ENCODE measurements at regions not wholly inside any gene's neighbourhood (a gene's known extent, or its start where the extent isn't known, plus 50 kb on each side); places are given as distances from the start of the nearest gene placed in this dataset.

DNA sequence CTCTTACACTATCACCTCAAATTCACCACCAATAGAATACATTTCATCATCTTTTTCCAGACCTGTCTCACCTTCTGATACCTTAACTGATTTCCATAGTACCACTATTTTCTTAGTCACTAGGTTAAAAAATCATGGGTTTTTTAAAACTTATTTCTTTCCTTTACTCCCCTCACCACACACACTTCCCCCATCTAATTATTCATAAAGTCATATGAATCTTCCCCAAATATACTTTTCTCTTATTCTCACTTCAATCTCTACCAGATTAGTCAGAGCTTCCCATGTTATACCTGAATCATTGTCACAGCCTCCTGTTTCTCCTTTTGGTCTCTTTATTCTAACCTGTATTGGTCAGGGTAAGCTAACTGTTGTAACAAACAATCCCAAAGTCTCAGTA lies 696.3 kb downstream of the BCL11A start:
- H3K27ac ChIP-seq = no peak overlapping the region
- no peak overlapping the region for H3K4me3 ChIP-seq
- no peak for DNase-seq (ENCODE audit: low spot score in 2 of 2)
- H3K27me3 ChIP-seq = no peaks in the 10 kb centered on the region
- no peaks in the 10 kb centered on the region for H3K36me3 ChIP-seq
- H3K9me3 ChIP-seq = peaks cover 9% of the 10 kb centered on the region
- H3K4me1 ChIP-seq = no peaks in the 10 kb centered on the region
- TF ChIP-seq EP300 (IDR thresholded peaks at IDR 0.05) (no peak), POLR2AphosphoS5 (IDR thresholded peaks at IDR 0.05) (no peak), POLR2A (IDR thresholded peaks at IDR 0.05) (no peak)
- TF ChIP-seq, protein P1, sequence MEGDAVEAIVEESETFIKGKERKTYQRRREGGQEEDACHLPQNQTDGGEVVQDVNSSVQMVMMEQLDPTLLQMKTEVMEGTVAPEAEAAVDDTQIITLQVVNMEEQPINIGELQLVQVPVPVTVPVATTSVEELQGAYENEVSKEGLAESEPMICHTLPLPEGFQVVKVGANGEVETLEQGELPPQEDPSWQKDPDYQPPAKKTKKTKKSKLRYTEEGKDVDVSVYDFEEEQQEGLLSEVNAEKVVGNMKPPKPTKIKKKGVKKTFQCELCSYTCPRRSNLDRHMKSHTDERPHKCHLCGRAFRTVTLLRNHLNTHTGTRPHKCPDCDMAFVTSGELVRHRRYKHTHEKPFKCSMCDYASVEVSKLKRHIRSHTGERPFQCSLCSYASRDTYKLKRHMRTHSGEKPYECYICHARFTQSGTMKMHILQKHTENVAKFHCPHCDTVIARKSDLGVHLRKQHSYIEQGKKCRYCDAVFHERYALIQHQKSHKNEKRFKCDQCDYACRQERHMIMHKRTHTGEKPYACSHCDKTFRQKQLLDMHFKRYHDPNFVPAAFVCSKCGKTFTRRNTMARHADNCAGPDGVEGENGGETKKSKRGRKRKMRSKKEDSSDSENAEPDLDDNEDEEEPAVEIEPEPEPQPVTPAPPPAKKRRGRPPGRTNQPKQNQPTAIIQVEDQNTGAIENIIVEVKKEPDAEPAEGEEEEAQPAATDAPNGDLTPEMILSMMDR (IDR thresholded peaks at IDR 0.05) = no peak

DNA sequence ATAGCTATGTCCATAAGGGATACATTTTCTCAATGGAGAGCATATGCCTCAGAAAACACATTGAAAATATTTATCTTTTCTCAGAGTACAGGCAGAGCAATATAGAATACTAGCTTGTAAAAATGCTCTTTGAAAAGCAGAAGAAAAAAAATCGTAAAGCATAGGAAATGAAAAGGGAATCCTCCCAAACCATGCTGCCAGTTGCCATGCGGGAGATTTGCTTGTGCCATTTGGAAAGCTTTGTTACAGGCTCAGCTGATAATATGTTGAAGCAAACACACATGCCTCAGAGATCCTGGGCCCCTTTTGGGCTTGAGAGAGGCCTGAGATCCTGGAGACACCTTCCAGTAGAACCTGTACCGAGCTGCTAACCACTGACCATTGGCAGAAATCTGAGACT lies 697.1 kb downstream of the BCL11A start:
- DNase-seq (ENCODE audit: low spot score in 2 of 2) = no peak
- no peaks in the 10 kb centered on the region for H3K4me1 ChIP-seq
- H3K27ac ChIP-seq = no peak overlapping the region
- no peak overlapping the region for H3K4me3 ChIP-seq
- H3K36me3 ChIP-seq = no peaks in the 10 kb centered on the region
- no peaks in the 10 kb centered on the region for H3K27me3 ChIP-seq
- 83% methylated on average over 3 of the region's 3 CpGs for WGBS
- TF ChIP-seq POLR2A (IDR thresholded peaks at IDR 0.05) (no peak), POLR2AphosphoS5 (IDR thresholded peaks at IDR 0.05) (no peak), EP300 (IDR thresholded peaks at IDR 0.05) (no peak)
- TF ChIP-seq, protein P1 (IDR thresholded peaks at IDR 0.05) = no peak
- H3K9me3 ChIP-seq = peaks cover 7% of the 10 kb centered on the region

DNA sequence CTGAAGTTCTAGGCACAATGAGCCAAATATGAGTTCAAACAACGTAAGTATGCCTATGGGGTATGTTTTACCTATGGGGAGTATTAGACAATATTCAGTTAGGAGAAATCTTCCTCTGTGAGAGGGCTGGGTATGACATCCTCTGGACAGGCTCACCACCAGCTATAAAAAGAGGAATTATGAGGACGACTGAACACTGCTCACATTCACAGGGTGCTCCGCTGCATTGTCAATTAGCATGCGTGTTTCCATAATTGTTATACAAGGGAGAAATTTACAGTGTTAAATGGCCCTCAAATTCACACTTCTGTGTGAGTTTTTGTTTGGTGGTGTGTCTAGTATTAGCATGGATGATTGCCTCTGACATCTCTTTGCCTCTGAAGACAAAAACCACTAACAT lies 700.4 kb downstream of the BCL11A start:
- Histone ChIP-seq H3K4me3 (no peak overlapping the region), H3K27ac (no peak overlapping the region), H3K4me1 (no peaks in the 10 kb centered on the region), H3K27me3 (no peaks in the 10 kb centered on the region), H3K9me3 (no peaks in the 10 kb centered on the region), H3K36me3 (no peaks in the 10 kb centered on the region)
- TF ChIP-seq POLR2AphosphoS5 (IDR thresholded peaks at IDR 0.05) (no peak), POLR2A (IDR thresholded peaks at IDR 0.05) (no peak), EP300 (IDR thresholded peaks at IDR 0.05) (no peak)
- TF ChIP-seq, protein P1 (IDR thresholded peaks at IDR 0.05) = no peak
- DNase-seq (ENCODE audit: low spot score in 2 of 2) = no peak
- WGBS = 85% methylated on average over 4 of the region's 4 CpGs

DNA sequence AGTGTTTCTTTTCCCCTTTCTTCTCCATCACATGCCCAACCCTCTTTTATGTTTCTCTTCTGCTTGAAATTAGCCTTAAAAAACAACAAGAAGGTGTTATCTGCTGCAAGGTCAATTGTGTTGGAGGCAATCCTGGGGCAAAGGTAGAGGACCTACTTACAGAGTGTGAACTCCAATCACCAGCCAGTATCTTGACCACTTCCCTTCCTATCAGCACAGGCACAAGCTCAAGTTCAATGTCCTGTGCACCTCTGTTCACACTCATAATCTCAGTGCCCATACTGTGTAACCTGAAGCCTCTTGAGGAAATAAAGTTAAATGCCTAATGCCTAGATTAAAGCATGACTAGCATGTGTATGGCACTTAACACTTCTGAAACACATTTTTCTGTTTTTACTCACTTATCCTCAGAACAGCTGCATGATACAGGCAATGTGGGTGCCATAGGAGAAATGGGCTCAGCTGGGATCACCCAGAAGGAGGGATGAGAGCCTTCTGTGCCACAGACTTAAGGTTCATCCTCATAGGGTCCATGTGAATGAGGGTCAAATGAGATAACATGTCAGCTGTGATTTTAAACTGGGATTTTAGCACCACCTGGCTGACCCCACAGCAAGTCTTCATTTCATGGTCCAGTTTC lies 701.5 kb downstream of the BCL11A start:
- H3K9me3 ChIP-seq = no peaks in the 10 kb centered on the region
- H3K36me3 ChIP-seq = no peaks in the 10 kb centered on the region
- no peak overlapping the region for H3K27ac ChIP-seq
- H3K4me1 ChIP-seq = no peaks in the 10 kb centered on the region
- no peaks in the 10 kb centered on the region for H3K27me3 ChIP-seq
- TF ChIP-seq POLR2AphosphoS5 (IDR thresholded peaks at IDR 0.05) = no peak
- no peak for DNase-seq (ENCODE audit: low spot score in 2 of 2)
- H3K4me3 ChIP-seq = no peak overlapping the region

- no peak for TF ChIP-seq POLR2A (IDR thresholded peaks at IDR 0.05)
- no peak for TF ChIP-seq POLR2AphosphoS5 (IDR thresholded peaks at IDR 0.05)
- TF ChIP-seq, protein P1 (IDR thresholded peaks at IDR 0.05) = no peak
- TF ChIP-seq EP300 (IDR thresholded peaks at IDR 0.05) = no peak
- H3K4me3 ChIP-seq = no peak overlapping the region
- H3K27ac ChIP-seq = no peak overlapping the region
- 87% methylated on average over 6 of the region's 6 CpGs for WGBS
- H3K36me3 ChIP-seq = no peaks in the 10 kb centered on the region
- no peaks in the 10 kb centered on the region for H3K9me3 ChIP-seq
- no peaks in the 10 kb centered on the region for H3K27me3 ChIP-seq
- H3K4me1 ChIP-seq = no peaks in the 10 kb centered on the region
- DNase-seq (ENCODE audit: low spot score in 2 of 2) = no peak
Measured at GRCh38 chr2:59850554-59850953, 702.9 kb downstream of the BCL11A start.

DNA sequence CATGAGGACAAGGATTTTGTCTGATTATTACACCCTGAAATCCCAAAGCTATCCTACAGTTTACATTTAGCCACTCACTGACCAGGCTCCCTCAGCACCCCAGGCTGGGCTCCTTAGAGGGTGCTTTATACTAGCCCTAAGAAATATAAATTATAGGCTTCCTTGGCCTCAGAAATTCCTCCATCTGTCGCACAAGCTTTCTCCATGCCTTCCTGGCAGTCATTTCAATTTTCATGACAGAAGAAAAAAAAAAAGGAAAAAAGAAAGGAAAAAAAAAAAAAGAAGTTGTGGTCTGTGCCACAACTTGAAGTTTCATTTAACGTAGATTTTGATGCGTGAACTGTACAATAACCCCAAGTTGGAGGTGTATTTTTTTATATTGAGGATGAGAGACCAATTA lies 719.5 kb downstream of the BCL11A start:
- TF ChIP-seq POLR2AphosphoS5 (IDR thresholded peaks at IDR 0.05) (no peak), EP300 (IDR thresholded peaks at IDR 0.05) (no peak), POLR2A (IDR thresholded peaks at IDR 0.05) (no peak)
- TF ChIP-seq, protein P1 (IDR thresholded peaks at IDR 0.05) = no peak
- H3K27me3 ChIP-seq = no peaks in the 10 kb centered on the region
- WGBS = 51% methylated on average over 3 of the region's 3 CpGs
- H3K9me3 ChIP-seq = no peaks in the 10 kb centered on the region
- H3K4me3 ChIP-seq = no peak overlapping the region
- no peak for DNase-seq (ENCODE audit: low spot score in 2 of 2)
- no peak overlapping the region for H3K27ac ChIP-seq
- no peaks in the 10 kb centered on the region for H3K36me3 ChIP-seq
- no peaks in the 10 kb centered on the region for H3K4me1 ChIP-seq
